NCI-H69 (cell line): ENCODE measurements at regions not wholly inside any gene's neighbourhood (a gene's known extent, or its start where the extent isn't known, plus 50 kb on each side); places are given as distances from the start of the nearest gene placed in this dataset.

ENCODE experiments used
- DNase-seq: peaks from one replicate; lab custom pipeline; 2025; lab: John Stamatoyannopoulos, UW

GRCh38 chr12:34291001-34291400 is 268.7 kb downstream of the ALG10 start:
- no peak for DNase-seq

- no peak for DNase-seq
Observed at GRCh38 chr12:34291426-34291901, 269.2 kb downstream of the ALG10 start.

DNA sequence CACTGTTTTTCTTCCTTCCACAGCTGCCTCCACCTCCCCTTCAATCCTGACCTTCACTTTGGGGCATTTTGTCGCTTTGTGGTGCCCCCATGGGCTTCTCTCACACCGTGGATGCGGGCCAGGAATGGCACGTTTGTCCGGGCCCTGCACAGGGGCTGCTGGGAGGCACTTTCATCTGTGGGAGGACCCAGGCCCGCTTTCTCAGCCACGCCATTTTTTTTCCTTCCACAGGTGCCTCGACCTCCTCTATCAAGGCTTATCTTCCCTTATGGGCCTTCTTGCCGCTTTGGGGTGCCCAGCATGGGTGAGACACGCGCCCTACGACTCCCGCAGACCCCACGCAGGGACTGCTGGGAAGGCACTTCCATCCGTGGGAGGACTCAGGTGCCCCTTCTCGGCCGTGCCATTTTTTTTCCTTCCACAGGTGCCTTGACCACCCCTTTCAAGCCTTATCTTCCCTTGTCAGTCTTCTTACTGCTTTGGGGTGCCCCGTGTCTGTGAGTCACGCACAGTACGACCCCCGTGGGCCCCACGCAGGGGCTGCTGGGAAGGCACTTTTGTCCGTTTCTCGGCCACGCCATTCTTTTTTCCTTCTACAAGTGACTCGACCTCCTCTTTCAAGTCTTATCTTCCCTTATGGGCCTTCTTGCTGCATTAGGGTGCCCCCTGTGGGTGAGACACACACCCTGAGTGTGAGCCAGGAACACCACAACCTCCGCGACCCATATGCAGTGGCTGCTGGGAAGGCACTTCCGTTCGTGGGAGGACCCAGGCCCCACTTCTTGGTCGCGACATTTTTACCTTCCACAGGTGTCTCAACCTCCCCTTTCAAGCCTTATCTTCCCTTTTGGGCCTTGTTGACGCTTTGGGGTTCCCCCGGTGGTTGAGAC is 270.7 kb downstream of the ALG10 start:
- DNase-seq, result no peak

- DNase-seq, result no peak
Observed at GRCh38 chr12:34294137-34294536, 271.8 kb downstream of the ALG10 start.

GRCh38 chr12:34294671-34295365 is 272.5 kb downstream of the ALG10 start:
- DNase-seq, result no peak

- no peak for DNase-seq
Observed at GRCh38 chr12:34295366-34296142, 273.3 kb downstream of the ALG10 start.

- DNase-seq, result no peak
Observed at GRCh38 chr12:34296143-34297041, 274.1 kb downstream of the ALG10 start.

DNA sequence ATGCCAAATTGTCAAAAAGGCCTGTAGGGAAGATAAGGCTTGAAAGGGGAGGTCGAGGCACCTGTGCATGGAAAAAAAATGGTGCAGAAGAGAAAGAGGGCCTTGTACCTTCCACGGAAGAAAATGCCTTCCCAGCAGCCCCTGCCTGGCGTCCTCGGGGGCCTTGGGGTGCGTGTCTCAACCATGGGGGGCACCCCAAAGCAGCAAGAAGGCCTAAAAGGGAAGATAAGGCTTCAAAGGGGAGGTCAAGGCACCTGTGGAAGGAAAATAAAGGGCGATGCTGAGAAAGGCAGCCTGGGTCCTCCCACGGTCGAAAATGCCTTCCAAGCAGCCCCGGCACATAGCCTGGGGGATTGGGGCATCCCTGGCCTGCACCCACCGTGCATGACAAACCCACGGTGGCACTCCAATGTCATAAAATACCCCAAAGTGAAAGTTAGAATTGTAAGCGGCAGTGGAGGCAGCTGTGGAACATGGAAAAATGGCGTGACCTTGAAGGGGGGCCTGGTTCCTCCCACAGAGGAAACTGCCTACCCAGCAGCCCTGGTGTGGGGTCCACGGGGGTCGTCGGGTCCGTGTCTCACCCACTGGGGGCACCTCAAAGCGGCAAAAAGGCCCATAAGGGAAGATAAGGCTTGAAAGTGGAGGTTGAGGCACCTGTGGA is 275.0 kb downstream of the ALG10 start:
- DNase-seq, result no peak

DNA sequence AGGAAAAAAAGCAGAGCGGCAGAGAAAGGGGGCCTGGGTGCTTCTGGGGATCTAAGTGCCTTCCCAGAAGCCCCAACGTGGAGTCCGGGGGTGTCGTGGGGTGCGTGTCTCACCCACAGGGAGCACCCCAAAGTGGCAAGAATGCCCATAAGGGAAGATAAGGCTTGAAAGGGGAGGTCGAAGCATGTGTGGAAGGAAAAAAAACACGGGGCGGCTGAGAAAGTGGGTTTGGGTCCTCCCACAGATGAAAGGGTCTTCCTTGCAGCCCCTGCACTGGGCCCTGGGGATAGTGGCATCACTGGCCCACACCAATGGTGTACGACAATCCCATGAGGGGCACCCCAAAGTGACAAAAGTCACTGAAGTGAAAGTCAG is 275.5 kb downstream of the ALG10 start:
- no peak for DNase-seq

GRCh38 chr12:34298176-34298970 is 276.1 kb downstream of the ALG10 start:
- no peak for DNase-seq

DNA sequence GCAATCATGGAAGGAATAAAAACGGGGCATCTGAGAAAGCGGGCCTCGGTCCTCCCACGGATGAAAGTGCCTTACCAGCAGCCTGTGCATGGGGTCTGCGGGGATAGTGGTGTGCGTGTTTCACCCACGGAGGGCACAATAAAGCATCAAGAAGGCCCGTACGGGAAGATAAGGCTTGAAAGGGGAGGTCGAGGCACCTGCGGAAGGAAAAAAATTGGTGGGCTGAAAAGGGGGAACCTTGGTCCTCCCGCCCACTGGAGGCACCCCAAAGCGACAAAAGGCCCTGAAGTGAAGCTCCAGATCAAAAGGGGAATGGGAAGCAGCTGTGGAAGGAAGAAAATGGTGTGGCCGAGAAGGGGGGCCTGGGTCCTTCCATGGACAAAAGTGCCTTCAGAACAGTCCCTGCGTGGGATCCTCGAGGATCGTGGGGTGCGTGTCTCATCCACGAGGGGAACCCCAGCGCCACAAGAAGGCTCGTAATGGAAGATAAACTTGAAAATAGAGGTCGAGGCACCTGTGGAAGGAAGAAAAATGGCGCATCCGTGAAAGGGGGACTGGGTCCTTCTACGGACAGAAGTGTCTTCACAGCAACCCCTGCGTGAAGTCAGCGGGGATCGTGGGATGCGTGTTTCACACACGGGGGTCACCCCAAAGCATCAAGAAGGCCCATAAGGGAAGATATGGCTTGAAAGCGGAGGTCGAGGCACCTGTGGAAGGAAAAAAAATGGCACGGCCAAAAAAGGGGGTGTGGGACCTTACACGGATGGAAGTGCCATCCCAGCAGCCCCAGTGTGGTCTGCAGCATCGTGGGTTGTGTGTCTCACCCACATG is 276.9 kb downstream of the ALG10 start:
- DNase-seq, result no peak

GRCh38 chr12:34299802-34300193 is 277.5 kb downstream of the ALG10 start:
- no peak for DNase-seq

GRCh38 chr12:34300376-34301250 is 278.3 kb downstream of the ALG10 start:
- no peak for DNase-seq

DNA sequence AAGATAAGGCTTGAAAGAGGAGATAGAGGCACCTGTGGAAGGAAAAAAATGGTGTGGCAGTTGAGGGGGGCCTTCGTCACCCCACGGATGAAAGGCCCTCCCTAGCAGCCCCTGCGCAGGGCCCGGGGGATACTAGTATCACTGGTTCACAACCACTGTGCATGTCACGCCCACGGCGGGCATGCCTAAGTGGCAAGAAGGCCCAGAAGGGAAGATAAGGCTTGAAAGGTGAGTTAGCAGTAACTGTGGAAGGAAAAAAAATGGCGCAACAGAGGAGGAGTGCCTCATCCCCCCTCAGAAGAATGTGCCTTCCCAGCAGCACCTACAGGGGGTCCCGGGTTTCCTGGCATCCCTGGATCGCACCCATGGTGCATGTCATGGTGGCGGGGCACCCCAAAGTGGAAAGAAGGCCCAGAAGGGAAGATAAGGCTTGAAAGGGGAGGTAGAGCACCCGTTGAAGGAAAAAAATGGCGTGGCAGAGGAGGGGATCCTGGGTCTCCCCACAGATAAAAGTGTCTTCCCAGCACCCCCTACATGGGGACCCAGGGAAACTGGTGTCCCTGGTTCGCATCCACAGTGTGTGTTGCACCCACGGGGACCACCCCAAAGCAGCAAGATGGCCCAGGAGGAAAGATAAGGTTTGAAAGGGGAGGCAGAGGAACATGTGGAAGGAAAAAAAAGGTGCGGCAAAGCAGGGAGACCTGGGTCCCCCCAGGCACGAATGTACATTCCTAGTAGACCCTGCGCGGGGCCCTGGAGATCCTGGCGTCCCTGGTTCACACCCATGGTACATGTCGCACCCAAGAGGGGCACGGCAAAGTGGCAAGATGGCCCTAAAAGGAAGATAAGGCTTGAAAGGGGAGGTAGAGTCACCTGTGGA is 279.2 kb downstream of the ALG10 start:
- no peak for DNase-seq

- DNase-seq, result no peak
Observed at GRCh38 chr12:34302131-34302885, 280.0 kb downstream of the ALG10 start.

GRCh38 chr12:34303091-34303870 is 281.0 kb downstream of the ALG10 start:
- DNase-seq, result no peak
